UCSD-AML1 (cell line): ENCODE measurements at regions not wholly inside any gene's neighbourhood (a gene's known extent, or its start where the extent isn't known, plus 50 kb on each side); places are given as distances from the start of the nearest gene placed in this dataset.

Experiments used
- DNase-seq: peaks from one replicate; lab custom pipeline; 2025; ENCODE audit not compliant: unreplicated experiment; lab: John Stamatoyannopoulos, UW

DNA sequence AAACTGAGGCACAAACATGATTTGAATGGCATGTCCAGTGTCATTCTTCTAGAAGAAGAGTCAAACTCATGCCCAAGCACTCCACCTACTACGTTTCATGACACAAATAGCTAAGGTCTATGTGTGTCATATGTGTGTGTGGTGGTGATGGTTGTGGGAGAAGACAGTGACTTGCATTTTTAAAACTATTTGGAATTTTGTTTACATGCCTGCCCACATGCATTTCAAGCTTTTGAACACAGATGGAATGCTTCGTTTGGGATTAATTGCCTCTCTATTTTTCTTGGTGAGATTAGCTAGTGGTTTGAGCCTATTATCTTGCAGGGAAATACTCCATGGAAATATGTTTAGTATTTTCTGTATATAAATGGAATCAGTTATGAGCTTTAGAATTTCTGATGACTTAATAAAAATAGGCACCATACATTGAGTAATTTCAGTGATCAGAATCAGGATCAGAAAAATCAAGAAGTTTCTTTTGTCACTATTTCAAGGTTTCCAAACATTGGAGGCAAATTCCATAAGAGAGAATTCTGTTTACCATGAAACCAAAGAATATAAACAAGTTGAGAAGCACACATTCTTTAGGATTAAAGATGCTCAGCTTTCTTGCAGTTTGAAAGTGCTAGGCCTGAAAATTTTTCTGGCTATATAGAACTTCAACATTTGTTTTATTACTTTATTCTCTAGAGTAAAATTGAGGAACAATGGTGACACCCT, 260.3 kb upstream of the SEMA6A start:
- no peak for DNase-seq

DNA sequence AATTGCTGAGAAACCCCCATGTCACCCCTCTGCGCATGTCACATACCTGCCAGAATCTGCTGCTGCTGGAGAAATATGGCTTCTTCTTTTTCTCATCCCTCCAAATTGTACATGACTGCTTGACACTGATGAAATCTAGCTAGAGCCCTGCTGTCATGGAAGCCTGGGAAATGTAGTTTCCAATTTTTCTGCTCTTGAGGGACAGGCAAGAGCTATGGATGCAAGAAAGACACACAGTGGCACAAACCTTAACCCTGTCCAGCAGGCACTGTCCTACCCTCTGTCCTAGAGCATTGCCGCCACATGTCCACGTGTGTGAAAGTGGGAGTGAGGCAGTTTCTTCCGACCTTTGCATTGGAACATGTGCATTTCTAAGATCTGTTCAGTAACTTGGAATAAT, 255.5 kb upstream of the SEMA6A start:
- DNase-seq = no peak

DNA sequence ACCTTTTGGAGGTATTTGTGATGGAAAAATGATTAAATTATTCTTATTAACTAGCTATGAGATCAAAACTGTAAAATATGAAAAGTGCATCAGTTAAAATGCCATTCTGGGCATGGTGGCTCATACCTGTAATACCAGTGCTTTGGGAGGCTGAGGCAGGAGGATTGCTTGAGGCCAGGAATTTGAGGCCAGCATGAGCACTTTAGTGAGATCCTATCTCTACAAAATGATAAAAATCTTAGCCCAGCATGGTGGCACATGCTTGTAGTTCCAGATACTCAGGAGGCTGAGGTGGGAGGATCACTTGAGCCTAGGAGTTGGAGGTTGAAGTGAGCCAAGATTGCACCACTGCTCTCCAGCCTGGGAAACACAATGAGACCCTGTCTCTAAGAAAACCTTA, 252.5 kb upstream of the SEMA6A start:
- DNase-seq = no peak

DNA sequence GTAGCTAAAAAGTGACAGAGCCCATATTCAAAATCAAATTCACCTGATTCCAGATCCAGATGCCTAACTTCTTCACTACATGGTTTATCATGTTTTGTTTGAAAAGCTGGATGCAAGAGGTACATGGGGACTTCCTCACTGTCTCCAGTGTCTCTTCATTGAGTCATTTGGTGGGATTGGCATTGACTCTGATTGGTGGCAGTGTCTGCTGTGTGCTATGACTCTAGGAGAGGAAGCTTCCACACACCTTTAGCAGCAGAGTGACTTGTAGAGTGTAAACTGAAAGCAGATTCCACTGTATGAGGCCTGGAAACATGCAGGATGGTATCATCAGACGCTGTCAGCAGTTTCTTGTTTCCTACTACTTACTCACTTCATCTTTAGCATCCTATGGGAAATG, 250.9 kb upstream of the SEMA6A start:
- no peak for DNase-seq

DNA sequence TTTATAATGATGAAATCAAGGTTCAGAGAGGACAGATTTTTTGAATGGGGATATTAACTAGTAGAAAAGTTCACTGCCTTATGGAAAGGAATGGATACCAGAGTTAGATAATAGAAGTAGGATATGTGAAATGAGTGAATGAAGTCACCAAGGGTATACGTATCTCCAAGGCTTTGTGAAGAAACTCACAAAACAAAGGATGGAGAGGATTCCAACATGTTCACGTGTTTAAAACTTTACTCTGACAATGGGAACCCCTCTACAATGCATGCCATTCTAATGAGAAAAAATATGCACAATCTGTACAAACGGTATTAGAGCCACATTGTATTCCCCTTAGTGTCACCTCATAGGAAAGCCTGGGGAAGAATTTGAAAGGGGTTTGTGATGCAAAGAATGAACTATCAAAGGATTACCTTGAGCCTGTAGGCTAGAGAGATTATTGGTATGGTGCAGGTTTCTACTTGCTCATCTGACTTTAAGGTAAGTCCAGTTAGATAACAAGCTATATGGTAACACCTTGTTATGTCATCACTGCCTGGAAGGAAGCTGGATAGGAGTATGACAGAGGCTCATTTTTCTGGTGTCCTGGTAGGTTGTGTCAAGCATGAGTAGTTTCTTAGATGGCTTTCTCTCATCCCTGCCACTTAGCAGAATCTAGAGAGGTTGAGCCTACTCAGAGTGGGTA, 250.3 kb upstream of the SEMA6A start:
- DNase-seq = no peak

DNA sequence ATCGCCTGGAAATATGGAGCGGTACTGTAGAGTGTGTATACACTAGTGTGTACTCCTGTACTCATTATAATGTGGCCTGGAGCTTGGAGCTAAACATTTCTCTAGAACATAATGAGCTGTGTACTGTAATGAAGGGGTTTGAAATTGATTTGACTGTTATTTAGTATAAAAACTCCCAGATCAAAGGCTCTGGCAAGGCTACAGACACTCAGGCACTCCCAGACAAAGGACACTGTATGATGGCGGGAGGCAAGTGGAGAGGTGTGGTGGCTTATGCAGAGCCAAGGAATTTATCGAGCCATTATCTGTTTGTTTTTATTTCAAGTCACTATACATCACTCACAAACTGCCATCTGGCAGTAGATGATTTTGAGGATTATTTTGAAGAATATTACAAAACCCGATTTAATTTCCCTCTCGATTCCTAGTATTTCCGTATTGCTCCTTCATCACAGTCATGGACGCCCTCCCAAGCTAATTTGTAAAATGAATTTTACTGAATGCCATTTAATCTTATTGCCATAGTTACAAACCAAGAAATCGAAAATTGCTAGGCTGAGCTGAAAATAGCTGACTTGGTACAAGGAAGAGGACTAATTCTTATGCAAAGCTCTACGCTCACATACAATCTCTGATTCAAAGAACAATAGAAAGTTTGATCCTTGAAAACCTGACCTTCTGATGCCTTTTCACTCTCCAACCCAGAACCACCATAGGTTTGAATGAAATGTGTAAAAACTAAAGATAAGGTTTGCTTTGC, 240.2 kb upstream of the SEMA6A start:
- DNase-seq = no peak

DNA sequence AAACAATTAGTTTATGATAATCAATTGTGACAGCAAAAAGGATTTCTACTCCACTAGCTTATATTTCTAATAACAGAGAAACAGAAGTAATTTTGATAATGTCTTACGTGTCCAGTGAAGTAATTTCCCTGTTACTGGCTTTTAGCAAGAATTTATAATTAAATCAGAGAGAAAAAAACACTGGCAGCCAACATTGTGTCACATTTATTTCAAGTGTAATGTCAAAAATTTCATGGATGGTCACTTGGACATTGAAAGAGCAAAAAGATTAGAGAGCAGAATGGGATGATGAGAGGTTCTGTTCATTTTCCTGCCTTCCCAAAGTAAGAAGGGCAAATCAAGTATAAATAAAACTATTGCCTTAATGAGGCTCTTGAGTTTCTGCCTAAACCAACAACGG, 239.3 kb upstream of the SEMA6A start:
- no peak for DNase-seq

DNA sequence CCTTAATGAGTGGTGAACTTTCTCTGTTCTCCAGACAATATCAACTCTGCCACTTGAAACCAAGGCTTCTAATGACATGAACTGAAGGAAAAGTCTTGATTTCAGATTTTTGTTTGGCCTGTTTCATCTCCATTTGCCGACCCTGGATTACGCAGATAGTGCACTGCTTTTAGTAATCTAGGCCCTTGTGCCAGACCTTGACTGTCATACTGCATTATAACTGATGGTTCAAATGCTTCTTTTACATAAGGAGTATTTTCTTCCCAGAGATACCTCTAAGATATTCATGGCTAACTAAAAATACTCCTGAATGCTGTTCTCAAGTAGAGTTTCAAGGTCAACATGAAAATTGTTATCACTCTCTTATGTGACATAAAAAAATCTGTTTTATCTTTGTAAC, 238.7 kb upstream of the SEMA6A start:
- DNase-seq = no peak

DNA sequence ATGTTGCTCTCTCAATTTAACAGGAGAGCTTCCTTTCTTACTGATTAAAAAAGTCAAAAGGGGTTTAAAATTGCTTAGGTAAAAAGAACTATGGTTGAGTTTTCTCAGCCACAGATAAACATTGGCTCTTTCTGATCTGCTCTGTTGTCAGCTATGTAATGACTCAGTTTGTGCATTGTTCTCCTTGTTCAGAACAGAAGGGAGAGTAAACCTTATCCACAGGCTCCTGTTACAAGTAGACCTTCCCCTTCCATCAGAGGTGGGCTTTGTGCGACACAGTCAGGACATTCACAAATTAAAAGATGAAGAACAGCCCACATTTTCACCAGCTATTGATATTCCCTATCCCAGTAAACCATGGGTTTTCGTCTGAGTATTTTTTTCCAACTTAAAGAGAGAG, 236.3 kb upstream of the SEMA6A start:
- DNase-seq = no peak

DNA sequence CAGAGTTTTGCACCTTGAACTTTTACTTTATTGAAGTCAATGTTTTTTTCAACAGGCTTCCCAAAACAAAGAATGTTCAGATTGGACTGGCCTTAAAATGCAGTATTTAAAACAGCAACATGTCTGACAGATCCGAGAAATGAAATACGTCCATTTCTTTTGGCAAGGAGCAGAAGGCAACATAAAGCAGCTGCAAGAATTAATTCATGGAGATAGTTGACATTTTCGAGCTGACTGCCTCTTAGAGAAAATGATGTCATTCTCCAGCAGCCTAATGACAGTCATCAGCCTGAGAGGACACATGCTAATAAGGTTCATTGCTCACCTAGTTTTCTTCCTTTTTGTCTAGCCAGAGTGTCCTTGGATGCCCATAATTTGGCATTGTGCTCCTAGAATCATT, 232.2 kb upstream of the SEMA6A start:
- no peak for DNase-seq

DNA sequence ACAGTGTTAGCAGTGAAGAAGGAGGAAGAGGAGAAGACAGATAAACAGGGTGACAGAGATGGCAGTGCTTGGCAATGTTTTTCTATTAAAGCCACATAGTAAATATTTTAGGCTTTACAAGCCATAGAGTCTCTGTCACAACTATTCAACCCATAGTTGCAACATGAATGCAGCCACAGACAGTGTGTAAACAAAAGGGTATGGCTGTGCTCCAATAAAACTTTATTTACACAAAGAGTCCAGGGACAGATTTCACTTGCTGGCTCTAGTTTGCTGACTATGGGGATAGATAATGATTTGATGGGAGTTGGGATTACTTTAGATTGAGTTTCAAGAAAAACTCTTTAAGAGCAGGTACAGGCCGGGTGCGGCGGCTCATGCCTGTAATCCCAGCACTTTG, 224.8 kb upstream of the SEMA6A start:
- no peak for DNase-seq

DNA sequence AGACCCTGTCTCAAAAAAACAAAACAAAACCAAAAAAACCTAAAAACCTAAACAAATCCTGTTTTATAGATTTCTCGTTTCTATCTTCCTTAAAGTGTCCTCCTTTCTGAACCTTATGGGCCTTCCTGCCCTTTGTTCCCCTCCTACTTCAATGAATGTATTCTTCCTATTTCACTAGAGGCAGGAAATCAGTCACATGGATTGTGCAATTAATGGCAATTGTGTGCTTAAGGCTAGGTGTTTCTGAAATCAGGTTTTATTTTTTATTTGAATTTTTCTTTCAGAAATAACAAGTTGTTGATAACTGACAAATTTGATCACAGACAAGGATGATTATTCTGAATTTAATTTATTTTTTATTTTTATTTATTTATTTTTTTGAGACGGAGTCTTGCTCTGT, 220.6 kb upstream of the SEMA6A start:
- no peak for DNase-seq

DNA sequence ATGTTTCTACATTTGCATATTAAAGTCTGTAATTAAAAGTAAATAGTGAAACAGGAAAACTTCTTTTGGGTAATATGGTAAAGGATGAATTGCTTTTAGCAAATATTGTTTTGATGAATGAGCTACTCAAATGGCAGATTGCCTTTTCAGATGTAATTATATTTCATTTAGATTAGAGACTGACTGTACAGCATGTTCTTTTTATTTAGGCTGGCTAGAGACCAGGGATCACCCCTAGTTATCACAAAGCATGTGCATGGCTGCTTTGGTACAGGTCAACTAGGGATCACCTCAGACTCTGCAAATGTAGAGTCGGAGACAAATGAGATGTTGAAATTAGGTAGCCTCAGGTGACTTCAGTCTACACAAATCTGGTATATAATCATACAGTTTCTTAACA, 214.9 kb upstream of the SEMA6A start:
- DNase-seq = no peak

DNA sequence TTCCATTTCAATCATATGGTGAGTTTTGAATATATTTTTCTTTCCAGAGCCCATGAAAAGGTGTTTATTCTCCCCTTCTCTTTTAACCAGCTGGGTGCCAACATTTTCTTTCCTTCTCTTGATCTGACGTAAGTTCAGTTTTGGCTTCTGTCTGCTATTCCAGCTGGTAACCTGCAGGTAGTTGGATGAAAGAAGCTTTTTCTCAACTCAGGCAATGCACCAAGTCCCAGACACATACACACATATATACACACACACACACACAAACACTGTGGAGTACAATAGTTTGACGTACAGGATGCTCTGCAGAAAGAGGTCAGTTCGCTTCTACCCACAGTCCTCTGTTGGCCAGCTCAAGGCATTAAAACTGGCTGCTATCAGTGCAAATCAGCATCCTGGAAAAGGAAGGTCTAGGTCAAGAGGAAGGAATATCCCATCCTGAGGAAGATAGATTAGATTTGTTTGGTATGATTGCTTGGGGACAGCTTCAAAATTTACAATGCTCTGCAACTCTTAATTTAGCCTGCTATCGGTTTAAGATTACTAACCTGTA, 214.3 kb upstream of the SEMA6A start:
- DNase-seq = no peak

DNA sequence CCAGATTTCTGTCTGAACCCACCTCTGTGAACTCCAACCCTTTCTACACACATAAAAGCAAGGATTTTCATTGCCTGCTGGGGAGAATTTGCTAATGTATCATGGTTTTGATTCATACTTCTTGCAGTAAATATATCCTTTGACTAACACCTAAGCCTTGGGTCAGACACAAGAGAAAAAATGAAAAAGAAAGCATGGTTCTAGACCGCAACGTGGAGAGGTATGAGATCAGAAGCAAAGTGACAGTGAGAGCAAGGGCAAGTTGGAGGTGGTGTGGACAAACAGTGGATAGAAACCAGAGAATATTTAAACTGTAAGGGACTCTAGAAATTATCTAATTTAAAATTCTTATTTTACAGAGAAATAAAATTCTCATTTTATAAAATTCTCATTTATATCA, 212.9 kb upstream of the SEMA6A start:
- DNase-seq = no peak

DNA sequence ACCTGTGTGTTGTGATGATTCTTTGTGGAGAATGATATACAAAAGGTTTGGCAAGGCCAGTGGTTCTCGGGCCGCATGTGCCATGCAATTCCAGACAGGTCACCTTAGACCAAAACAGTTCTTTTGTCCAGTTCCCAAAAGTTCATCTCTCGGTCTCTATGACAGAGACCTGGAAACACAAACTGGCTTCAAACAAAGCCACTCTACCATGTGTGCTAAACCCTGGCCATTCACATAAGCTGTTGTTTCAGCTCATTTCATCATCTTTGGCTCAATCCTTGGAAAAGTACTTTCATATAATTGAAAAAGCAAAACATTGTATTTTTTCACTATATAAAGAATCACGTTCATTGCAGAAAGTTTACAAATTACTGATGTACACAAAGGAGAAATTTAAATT, 210.5 kb upstream of the SEMA6A start:
- DNase-seq = no peak

DNA sequence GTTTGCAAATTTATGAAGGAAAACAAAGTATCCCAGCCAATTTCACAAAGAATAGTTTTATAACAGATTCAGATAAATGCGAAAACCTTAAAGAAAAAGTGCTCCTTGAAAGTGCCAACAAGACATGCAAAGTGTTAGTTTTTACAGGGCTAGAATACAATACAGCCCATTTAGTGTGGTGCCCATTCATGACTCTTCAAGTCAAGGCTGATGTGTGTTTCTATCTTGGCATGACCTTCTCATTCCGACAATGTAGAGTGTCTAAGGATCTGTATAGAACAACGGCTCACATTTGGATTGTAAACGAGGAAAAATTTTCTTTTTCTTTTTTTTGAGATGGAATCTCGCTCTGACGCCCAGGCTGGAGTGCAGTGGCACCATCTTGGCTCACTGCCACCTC, 205.2 kb upstream of the SEMA6A start:
- no peak for DNase-seq

DNA sequence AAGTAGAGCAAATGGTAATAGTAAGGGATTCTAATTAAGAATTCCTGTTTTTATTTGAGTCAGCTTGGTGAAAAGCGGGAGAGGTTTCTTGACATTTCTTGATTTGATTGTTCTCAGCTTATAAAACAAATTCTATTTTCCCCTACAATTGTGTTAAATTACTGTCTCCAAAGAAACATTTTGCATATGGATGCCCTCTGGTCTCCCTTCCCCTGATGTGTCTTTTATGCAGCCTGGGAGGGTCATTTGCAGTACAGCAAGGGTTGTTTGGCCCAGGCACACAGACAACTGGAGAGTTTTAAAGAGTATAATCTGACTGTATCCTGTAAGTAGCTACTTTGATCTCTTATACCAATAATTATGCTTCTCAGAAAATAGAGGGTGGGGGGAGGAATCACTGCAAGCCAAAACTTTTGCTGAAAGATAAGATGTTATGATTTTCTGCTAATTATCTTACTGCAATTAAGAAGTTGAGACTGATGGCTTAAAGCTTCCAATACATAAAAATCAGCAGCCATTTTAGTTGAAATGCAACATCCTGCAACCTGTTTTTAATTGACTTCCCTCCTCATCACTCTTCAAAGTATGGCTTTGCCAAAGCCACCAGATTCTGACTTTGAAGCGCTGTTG, 204.1 kb upstream of the SEMA6A start:
- DNase-seq = no peak

DNA sequence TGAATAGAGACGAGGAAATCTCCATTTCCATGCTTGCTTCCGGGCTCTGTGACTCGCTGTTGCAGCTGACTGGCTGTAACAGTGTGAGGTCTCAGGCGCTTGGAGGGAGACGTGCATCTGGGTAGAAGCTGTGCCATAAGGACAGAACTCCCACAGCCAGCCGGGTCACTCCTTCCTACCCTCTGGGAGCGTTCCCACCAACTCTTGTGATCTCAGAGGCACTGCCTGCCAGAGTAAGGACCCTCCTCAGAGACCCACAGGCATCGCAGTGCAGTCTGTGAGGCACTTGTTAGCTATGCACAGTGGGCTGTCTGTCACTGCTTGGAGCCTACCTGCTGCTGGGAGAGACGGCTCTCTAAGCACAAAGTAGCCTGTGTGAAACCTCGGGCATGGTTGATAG, 203.4 kb upstream of the SEMA6A start:
- DNase-seq = no peak

DNA sequence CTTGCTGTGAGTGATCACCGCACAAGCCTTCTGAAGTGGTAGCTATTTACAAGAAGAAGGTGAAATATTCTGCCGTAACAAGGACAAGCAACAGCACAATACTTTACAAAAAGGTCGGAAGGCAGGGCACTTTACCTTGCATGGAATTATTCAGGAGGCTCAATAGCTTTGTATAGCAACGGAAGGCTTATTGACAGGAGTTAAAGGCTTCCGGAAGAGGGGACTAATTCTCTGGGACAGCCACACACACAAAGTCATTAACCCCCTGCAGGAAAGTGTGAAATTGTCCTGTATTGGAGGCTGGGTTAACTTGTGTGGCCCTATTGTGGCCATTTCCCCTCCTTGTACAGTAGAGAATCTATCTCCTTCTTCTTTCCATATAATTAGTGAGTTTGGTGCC, 199.3 kb upstream of the SEMA6A start:
- DNase-seq = no peak

DNA sequence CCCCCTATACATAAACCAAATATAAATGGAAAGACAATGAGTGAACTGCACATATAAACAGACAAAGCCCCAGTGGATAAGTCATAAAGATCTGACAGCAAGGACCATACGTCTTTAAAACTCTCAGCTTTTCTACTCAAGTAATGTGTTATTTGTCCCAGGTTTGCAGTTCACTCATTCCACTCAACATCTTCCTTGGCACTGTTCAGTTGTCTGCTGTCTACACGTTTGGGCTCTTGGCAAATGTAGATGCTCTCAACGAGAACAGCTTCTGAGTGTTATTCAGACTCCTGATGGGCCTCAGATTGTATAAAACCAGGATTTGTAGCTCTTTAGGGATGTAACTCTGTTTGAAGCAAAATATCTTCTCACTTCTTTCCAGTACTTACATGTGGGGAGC, 198.2 kb upstream of the SEMA6A start:
- DNase-seq = no peak

DNA sequence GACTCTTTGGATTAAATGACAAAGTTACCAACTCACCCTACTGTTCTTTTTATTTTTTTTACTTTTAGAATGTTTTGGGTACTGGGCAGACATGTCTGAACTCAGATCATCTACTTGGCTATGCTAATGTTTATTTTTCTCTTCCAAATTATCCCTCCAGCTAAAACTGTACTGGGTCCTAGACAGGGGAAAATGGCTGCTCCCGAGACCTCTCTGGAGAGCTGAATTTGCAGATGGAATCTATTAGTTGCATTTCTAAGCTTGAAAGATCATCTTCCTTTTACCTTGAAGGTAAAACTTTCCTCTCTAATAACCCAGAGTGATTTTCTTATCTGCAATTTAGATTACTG, 197.5 kb upstream of the SEMA6A start:
- no peak for DNase-seq
